KMS-11 (cell line): ENCODE measurements at regions not wholly inside any gene's neighbourhood (a gene's known extent, or its start where the extent isn't known, plus 50 kb on each side); places are given as distances from the start of the nearest gene placed in this dataset.
A peak's percentile ranks its signal among the peaks of the same experiment; 100 is the strongest.

Source experiments
- H2AFZ ChIP-seq: fragments of 200-600 bp; sonication (generic); 2 replicates; pipeline ENCODE4 v1.6.1; 2016; ENCODE audit warnings: antibody characterized with exemption, mixed run types, low read depth
- H3K27ac ChIP-seq: fragments of 200-600 bp; sonication (generic); 2 replicates; pipeline ENCODE4 v1.6.1; 2016; ENCODE audit warnings: mild to moderate bottlenecking, mixed run types
- H3K27me3 ChIP-seq: fragments of 200-600 bp; sonication (generic); 2 replicates; pipeline ENCODE4 v1.6.1; 2017; ENCODE audit warnings: mild to moderate bottlenecking, low read depth, mixed run types, moderate library complexity; ENCODE audit not compliant: insufficient read depth
- H3K36me3 ChIP-seq: fragments of 200-600 bp; sonication (generic); 2 replicates; pipeline ENCODE4 v1.6.1; 2017; ENCODE audit warnings: mild to moderate bottlenecking, mixed run types; ENCODE audit not compliant: insufficient read depth
- H3K4me1 ChIP-seq: fragments of 200-600 bp; sonication (generic); 2 replicates; pipeline ENCODE4 v1.6.1; 2016; ENCODE audit warnings: mild to moderate bottlenecking, low read depth, mixed run types; ENCODE audit not compliant: poor library complexity, severe bottlenecking
- H3K4me2 ChIP-seq: fragments of 200-600 bp; sonication (generic); 2 replicates; pipeline ENCODE4 v1.7.0; 2016; ENCODE audit warnings: mild to moderate bottlenecking, mixed run types
- H3K4me3 ChIP-seq: fragments of 200-600 bp; sonication (generic); IDR thresholded peaks from 2 replicates; pipeline ENCODE4 v1.6.1; 2017; ENCODE audit warnings: low read depth, low read length, mixed read lengths; ENCODE audit not compliant: insufficient read depth
- H3K79me2 ChIP-seq: fragments of 200-600 bp; sonication (generic); 2 replicates; pipeline ENCODE4 v1.6.1; 2016; ENCODE audit warnings: low read depth, mixed run types; ENCODE audit not compliant: insufficient read depth
- H3K9ac ChIP-seq: fragments of 200-600 bp; sonication (generic); 2 replicates; pipeline ENCODE4 v1.6.1; 2016; ENCODE audit warnings: mild to moderate bottlenecking, mixed run types
- H4K20me1 ChIP-seq: fragments of 200-600 bp; sonication (generic); 2 replicates; pipeline ENCODE4 v1.6.1; 2016; ENCODE audit warnings: mild to moderate bottlenecking, mixed run types; ENCODE audit not compliant: insufficient read depth
- CTCF ChIP-seq: fragments of 200-600 bp; sonication (generic); conservative IDR thresholded peaks from 2 replicates; pipeline ENCODE4 v1.6.1; 2017; ENCODE audit warnings: low read depth, mild to moderate bottlenecking, antibody characterized with exemption, low read length, moderate library complexity, mixed read lengths

- Histone ChIP-seq H3K9ac (no peak overlapping the region), H3K4me2 (no peak overlapping the region), H3K4me3 (no peak overlapping the region), H3K4me1 (peaks cover 14% of the 10 kb centered on the region), H2AFZ (no peak overlapping the region), H3K79me2 (no peaks in the 10 kb centered on the region), H4K20me1 (no peaks in the 10 kb centered on the region), H3K36me3 (no peaks in the 10 kb centered on the region), H3K27ac (no peak overlapping the region), H3K27me3 (no peaks in the 10 kb centered on the region)
- TF ChIP-seq CTCF = peak; percentile 53; the same call in 1 of the 2 replicates
Measured at GRCh38 chr7:28298870-28299518, 113.3 kb upstream of the CREB5 start.

- H3K27me3 ChIP-seq = no peaks in the 10 kb centered on the region
- no peak overlapping the region for H3K4me3 ChIP-seq
- no peak overlapping the region for H2AFZ ChIP-seq
- H3K36me3 ChIP-seq = no peaks in the 10 kb centered on the region
- H3K27ac ChIP-seq = no peak overlapping the region
- TF ChIP-seq CTCF = no peak
- H3K4me1 ChIP-seq = peaks cover 12% of the 10 kb centered on the region
- H4K20me1 ChIP-seq = no peaks in the 10 kb centered on the region
- H3K9ac ChIP-seq = no peak overlapping the region
- no peak overlapping the region for H3K4me2 ChIP-seq
- no peaks in the 10 kb centered on the region for H3K79me2 ChIP-seq
Measured at GRCh38 chr7:28299556-28299955, 112.8 kb upstream of the CREB5 start.

DNA sequence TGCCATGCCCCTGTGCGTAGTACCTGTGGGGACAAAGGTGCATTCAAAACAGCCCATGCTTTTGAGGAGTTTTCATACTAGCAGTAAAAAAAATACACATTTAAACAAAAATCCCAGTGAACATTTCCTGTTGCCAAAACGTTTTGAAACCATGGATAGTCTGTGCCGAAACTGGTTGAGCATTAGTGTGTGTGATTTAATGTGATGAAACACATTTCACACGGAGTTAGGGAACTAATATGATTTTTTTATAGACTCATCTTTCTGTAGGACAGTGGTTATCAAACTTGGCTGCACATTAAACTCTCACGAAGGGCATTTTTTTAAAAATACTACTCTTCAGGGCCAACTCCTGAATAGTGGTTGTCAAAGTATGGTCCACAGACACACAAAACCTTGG is 111.8 kb upstream of the CREB5 start:
- no peak for TF ChIP-seq CTCF
- Histone ChIP-seq H3K4me2 (no peak overlapping the region), H2AFZ (no peak overlapping the region), H3K27me3 (no peaks in the 10 kb centered on the region), H3K4me1 (peaks cover 12% of the 10 kb centered on the region), H4K20me1 (no peaks in the 10 kb centered on the region), H3K9ac (no peak overlapping the region), H3K4me3 (no peak overlapping the region), H3K79me2 (no peaks in the 10 kb centered on the region), H3K36me3 (no peaks in the 10 kb centered on the region), H3K27ac (no peak overlapping the region)

DNA sequence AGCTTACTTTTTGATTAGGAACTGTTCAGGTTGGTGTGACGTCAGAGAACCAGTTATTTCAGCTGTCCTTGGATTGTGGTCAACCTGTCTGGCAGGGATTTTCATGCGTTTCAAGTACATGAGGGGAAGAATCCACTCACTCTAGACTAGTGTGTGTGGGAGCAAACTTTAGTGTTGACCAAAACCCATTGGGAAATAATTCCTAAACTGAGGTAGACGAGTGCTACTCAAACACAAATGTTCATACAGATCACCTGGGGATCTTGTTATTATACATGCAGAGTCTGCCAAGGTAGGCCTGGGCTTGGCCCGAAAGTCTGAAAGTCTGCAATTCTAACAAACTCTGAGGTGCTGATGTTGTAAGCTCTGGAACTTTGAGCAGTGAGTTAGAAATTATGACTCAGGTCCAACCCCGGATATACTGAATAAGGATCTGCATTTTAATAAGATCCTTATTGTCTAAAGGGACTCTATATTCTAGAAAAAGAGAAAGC is 111.1 kb upstream of the CREB5 start:
- no peak overlapping the region for H3K27ac ChIP-seq
- H3K4me3 ChIP-seq = no peak overlapping the region
- no peaks in the 10 kb centered on the region for H4K20me1 ChIP-seq
- no peak overlapping the region for H3K4me2 ChIP-seq
- no peak overlapping the region for H3K9ac ChIP-seq
- no peak for TF ChIP-seq CTCF
- H2AFZ ChIP-seq = no peak overlapping the region
- H3K79me2 ChIP-seq = no peaks in the 10 kb centered on the region
- H3K27me3 ChIP-seq = no peaks in the 10 kb centered on the region
- peaks cover 12% of the 10 kb centered on the region for H3K4me1 ChIP-seq
- no peaks in the 10 kb centered on the region for H3K36me3 ChIP-seq
